ENCODE measurements at regions not wholly inside any gene's neighbourhood (a gene's known extent, or its start where the extent isn't known, plus 50 kb on each side); places are given as distances from the start of the nearest gene placed in this dataset.

DNA sequence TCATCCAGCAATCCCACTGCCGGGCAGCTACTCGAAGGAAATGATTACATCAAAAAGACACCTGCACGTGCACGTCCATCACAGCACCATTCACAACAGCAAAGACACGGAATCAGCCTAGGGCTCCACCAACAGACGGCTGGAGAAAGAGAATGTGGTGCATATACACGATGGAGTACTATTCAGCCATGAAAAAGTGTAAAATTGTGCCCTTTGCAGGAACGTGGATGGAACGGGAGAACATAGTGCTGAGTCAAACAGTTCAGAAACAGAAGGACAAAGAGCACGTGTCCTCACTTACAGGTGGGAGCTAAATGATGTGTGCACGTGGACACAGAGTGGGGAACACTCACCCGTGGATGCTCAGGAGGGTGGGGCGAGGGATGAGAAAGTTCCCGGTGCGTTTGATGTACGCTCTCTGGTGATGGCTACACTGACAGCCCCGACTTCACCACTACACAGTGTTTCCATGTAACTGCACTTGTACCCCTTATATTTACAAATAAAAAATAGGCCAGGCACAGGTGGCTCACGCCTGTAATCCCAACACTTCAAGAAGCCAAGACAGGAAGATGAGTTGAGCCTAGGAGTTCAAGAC, 92.0 kb downstream of the PDGFA start:
- ATAC-seq = no peak
- intact Hi-C loops (cut with DNase I) = no loop called here
- no peak for DNase-seq
- Histone ChIP-seq H3K27me3 (ENCODE audit: low read depth) (no peaks in the 10 kb centered on the region), H3K27ac (no peak overlapping the region), H3K36me3 (no peaks in the 10 kb centered on the region), H3K4me3 (no peak overlapping the region), H3K9me3 (no peaks in the 10 kb centered on the region), H3K4me1 (no peaks in the 10 kb centered on the region)
- TF ChIP-seq, protein P1, sequence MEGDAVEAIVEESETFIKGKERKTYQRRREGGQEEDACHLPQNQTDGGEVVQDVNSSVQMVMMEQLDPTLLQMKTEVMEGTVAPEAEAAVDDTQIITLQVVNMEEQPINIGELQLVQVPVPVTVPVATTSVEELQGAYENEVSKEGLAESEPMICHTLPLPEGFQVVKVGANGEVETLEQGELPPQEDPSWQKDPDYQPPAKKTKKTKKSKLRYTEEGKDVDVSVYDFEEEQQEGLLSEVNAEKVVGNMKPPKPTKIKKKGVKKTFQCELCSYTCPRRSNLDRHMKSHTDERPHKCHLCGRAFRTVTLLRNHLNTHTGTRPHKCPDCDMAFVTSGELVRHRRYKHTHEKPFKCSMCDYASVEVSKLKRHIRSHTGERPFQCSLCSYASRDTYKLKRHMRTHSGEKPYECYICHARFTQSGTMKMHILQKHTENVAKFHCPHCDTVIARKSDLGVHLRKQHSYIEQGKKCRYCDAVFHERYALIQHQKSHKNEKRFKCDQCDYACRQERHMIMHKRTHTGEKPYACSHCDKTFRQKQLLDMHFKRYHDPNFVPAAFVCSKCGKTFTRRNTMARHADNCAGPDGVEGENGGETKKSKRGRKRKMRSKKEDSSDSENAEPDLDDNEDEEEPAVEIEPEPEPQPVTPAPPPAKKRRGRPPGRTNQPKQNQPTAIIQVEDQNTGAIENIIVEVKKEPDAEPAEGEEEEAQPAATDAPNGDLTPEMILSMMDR (IDR thresholded peaks at IDR 0.05) = no peak

DNA sequence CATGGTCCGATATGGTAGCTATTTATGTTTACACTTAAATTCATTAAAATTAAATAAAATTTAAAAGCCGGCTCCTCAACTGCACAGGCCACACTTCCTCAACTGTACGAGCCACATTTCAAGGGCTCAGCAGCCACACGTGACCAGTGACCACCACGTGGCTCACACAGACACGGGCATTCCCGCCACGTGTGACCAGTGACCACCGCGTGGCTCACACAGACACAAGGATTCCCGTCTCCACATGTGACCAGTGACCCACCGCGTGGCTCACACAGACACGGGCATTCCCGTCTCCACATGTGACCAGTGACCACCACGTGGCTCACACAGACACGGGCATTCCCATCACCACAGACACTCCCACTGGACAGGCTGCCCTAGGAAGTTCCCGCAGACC, 91.3 kb downstream of the PDGFA start:
- intact Hi-C loops (cut with DNase I) = no loop called here
- ATAC-seq (no peak), DNase-seq (no peak)
- no peak overlapping the region for H3K4me3 ChIP-seq
- TF ChIP-seq, protein P1 (IDR thresholded peaks at IDR 0.05) = no peak
- no peak overlapping the region for H3K27ac ChIP-seq
- no peaks in the 10 kb centered on the region for H3K9me3 ChIP-seq
- H3K36me3 ChIP-seq = no peaks in the 10 kb centered on the region
- H3K4me1 ChIP-seq = no peaks in the 10 kb centered on the region
- H3K27me3 ChIP-seq (ENCODE audit: low read depth) = no peaks in the 10 kb centered on the region

DNA sequence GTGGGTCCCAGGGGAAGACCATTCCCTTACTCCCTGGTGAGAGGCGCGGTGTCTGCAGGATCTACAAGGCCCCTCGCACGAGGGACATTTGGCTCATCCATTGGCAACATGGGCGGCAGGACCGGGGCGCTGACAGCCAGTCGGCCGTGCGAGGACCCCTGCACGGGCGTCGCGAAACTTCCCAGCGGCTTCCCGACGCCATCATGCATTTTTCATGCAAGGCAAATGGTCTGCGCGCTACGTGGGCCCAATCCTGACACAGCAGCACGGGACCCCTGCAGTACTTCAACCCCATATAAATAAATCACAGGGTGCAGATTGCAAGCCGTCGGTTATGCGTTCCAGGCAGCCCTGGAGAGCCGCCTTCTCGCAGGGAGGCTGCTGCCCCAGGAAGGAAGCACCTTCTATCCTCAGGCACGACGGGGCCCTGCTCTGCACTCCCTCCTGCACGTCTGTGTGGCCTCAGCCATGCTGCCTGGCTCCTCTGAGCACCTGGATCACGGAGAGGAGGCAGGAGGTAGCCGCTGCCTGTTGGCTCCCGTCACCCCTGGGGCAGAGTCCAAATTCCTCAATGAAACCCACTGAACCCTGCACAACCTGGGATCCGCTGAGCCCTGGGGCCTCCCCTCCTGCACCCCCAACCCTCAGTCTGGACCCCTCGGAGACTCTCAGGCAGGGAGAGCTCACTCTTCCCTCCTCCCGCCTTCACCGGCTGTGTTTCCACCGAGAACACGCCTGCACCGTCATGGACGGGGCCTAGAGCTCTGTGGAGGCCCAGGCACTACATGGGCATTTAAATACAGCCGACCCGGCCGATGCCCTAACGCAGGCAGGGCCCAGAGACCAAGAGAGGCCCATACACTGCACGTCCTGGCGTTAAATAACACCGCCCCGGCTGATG, 90.5 kb downstream of the PDGFA start:
- H3K4me1 ChIP-seq = no peaks in the 10 kb centered on the region
- H3K36me3 ChIP-seq = no peaks in the 10 kb centered on the region
- TF ChIP-seq, protein P1 (IDR thresholded peaks at IDR 0.05) = no peak
- ATAC-seq (no peak), DNase-seq (no peak)
- H3K27ac ChIP-seq = no peak overlapping the region
- H3K27me3 ChIP-seq (ENCODE audit: low read depth) = no peaks in the 10 kb centered on the region
- no peaks in the 10 kb centered on the region for H3K9me3 ChIP-seq
- H3K4me3 ChIP-seq = no peak overlapping the region
- intact Hi-C loops (cut with DNase I) = no loop called here

DNA sequence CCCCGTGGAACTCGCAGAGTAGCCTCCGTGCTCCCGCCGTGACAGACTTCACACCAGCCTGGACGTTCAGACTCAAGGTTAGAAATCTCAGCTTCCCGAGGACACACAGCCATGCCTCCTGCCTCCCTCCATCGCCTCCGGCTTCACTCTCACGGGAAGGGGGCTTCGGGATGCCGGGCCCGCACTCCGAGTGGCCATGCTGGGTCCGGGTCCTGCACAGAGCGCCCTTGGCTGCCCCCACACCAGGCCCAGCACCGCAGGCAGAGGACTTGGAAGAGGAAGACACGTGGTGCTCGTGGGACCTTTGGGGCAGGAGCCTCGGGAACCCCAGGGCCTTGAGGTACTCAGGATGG, 89.8 kb downstream of the PDGFA start:
- DNase-seq (no peak), ATAC-seq (no peak)
- TF ChIP-seq, protein P1 (IDR thresholded peaks at IDR 0.05) = no peak

DNA sequence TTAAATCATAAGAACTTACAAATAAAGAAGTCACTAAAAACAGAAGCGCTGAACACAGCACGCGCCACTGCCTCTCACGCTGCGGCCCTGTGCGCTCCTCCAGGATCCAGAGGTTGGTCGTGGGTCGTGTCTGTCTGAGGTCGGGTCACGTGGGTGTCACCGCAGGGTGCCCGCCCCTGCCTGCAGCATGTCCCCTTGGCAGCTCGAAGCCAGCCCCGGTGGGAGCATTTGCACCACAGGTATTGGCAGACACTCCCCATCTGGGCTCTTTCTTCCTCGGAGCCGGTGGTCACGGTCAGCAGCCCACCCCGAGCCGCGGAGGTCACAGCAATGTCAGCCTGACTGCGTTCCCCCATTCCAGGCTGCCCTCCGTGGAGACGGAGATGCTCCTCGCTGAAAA, 88.6 kb downstream of the PDGFA start:
- no peaks in the 10 kb centered on the region for H3K27me3 ChIP-seq (ENCODE audit: low read depth)
- TF ChIP-seq, protein P1 (IDR thresholded peaks at IDR 0.05) = no peak
- no peak overlapping the region for H3K4me3 ChIP-seq
- intact Hi-C loops (cut with DNase I) = no loop called here
- H3K4me1 ChIP-seq = peaks cover 7% of the 10 kb centered on the region
- H3K36me3 ChIP-seq = no peaks in the 10 kb centered on the region
- no peak overlapping the region for H3K27ac ChIP-seq
- no peaks in the 10 kb centered on the region for H3K9me3 ChIP-seq
- DNase-seq (no peak), ATAC-seq (no peak)

More for the DNA sequence above, 89.8 kb downstream of the PDGFA start:
- no peaks in the 10 kb centered on the region for H3K9me3 ChIP-seq
- no peaks in the 10 kb centered on the region for H3K27me3 ChIP-seq (ENCODE audit: low read depth)
- H3K27ac ChIP-seq = no peak overlapping the region
- intact Hi-C loops (cut with DNase I) = no loop called here
- peaks cover 1% of the 10 kb centered on the region for H3K4me1 ChIP-seq
- H3K36me3 ChIP-seq = no peaks in the 10 kb centered on the region
- H3K4me3 ChIP-seq = no peak overlapping the region

Measured in lower lobe of right lung (tissue), 2 donors.